B cell (primary cell): ENCODE measurements at regions not wholly inside any gene's neighbourhood (a gene's known extent, or its start where the extent isn't known, plus 50 kb on each side); places are given as distances from the start of the nearest gene placed in this dataset.

ENCODE experiments used
- ATAC-seq: fragments of 200-7000 bp; cut with Tn5 transposase; one replicate; pipeline ENCODE4 v1.10.0; 2021; ENCODE audit warnings: low read depth, mild to moderate bottlenecking, moderate number of reproducible peaks, moderate library complexity
- CTCF ChIA-PET: fragments of 350-600 bp; sonication (Branson Sonifier 250); formaldehyde crosslinking; loops from one replicate; lab custom pipeline; 2021; ENCODE audit warnings: antibody characterized with exemption, inconsistent platforms; lab: Charles Lee
- POLR2A ChIA-PET: fragments of 350-600 bp; sonication (Branson Sonifier 250); formaldehyde crosslinking; loops from one replicate; lab custom pipeline; 2021; ENCODE audit warnings: antibody characterized with exemption; lab: Charles Lee
- DNase-seq: peaks from one replicate; pipeline ENCODE4 v3.0.0; 2013
- H2AFZ ChIP-seq: 2 replicates; pipeline ENCODE4 v1.6.1; 2012; ENCODE audit warnings: mild to moderate bottlenecking, low read depth, low read length; ENCODE audit not compliant: insufficient read depth, poor library complexity, severe bottlenecking
- H3K27ac ChIP-seq, 2 donors: 1 replicate in 1 of 2; 2 replicates in 1 of 2; pipeline ENCODE4 v1.5.1; 2012 to 2013; ENCODE audit warnings: low read length in 2 of 2, mild to moderate bottlenecking in 2 of 2, moderate library complexity in 1 of 2
- H3K27me3 ChIP-seq, 4 experiments: fragments of 200-600 bp in 1 of 4; sonication (generic) in 1 of 4; replicated peaks in 1 of 4; 1 replicate in 2 of 4; 2 replicates in 2 of 4; pipeline versions ENCODE4 v1.6.1 to v1.7.0; 2013 to 2016; ENCODE audit warnings: low read length in 3 of 4, mild to moderate bottlenecking in 2 of 4, mixed read lengths in 1 of 4, moderate library complexity in 1 of 4; ENCODE audit not compliant: insufficient read depth in 4 of 4, control insufficient read depth in 3 of 4; ENCODE audit errors: control extremely low read depth in 1 of 4
- H3K36me3 ChIP-seq, 2 experiments: replicated peaks in 1 of 2; 1 replicate in 1 of 2; 2 replicates in 1 of 2; pipeline versions ENCODE4 v1.6.1 to v1.7.1; 2013; ENCODE audit warnings: low read length in 1 of 2; ENCODE audit not compliant: insufficient read depth in 2 of 2, control insufficient read depth in 1 of 2; ENCODE audit errors: control extremely low read depth in 1 of 2, extremely low read depth in 1 of 2
- H3K4me1 ChIP-seq, 2 donors: fragments of 200-600 bp in 1 of 2; sonication (generic) in 1 of 2; 1 replicate in 1 of 2; 2 replicates in 1 of 2; pipeline versions ENCODE4 v1.5.1 to v1.6.1; 2013 to 2017; ENCODE audit warnings: low read length in 2 of 2; ENCODE audit not compliant: control insufficient read depth in 2 of 2, insufficient read depth in 2 of 2
- H3K4me2 ChIP-seq: replicated peaks from 2 replicates; pipeline ENCODE3; 2012; ENCODE audit warnings: mild to moderate bottlenecking, low read depth, low read length; ENCODE audit not compliant: poor library complexity, severe bottlenecking
- H3K4me3 ChIP-seq, 5 experiments: fragments of 200-600 bp in 1 of 5; sonication (generic) in 1 of 5; 1 replicate in 3 of 5; 2 replicates in 2 of 5; pipeline versions ENCODE4 v1.5.1 to v1.7.0; 2011 to 2016; ENCODE audit warnings: low read length in 4 of 5, mild to moderate bottlenecking in 4 of 5, low read depth in 2 of 5, control low read depth in 1 of 5, moderate library complexity in 1 of 5; ENCODE audit not compliant: insufficient read depth in 1 of 5; ENCODE audit errors: control extremely low read depth in 1 of 5, extremely low read depth in 1 of 5
- H3K79me2 ChIP-seq: fragments of 200-600 bp; sonication (generic); one replicate; pipeline ENCODE4 v1.6.0; 2016; ENCODE audit warnings: low read length; ENCODE audit not compliant: control insufficient read depth, insufficient read depth
- H3K9ac ChIP-seq: fragments of 200-600 bp; sonication (generic); 2 replicates; pipeline ENCODE4 v1.6.1; 2017; ENCODE audit warnings: mild to moderate bottlenecking, low read length, moderate library complexity
- H3K9me3 ChIP-seq, 3 donors: one replicate each; pipeline versions ENCODE4 v1.6.1 to v1.7.1; 2013; ENCODE audit warnings: low read length in 2 of 3; ENCODE audit not compliant: control insufficient read depth in 2 of 3, insufficient read depth in 1 of 3; ENCODE audit errors: control extremely low read depth in 1 of 3
- H4K20me1 ChIP-seq: 2 replicates; pipeline ENCODE4 v1.6.0; 2012; ENCODE audit warnings: mild to moderate bottlenecking, low read length; ENCODE audit not compliant: insufficient read depth, control insufficient read depth, poor library complexity, severe bottlenecking
- H3K27ac Mint-ChIP-seq: one replicate; pipeline ENCODE4 v1.8.0; 2021; ENCODE audit warnings: mixed read lengths
- H3K27me3 Mint-ChIP-seq: one replicate; pipeline ENCODE4 v1.8.0; 2021; ENCODE audit warnings: mixed read lengths
- H3K4me1 Mint-ChIP-seq: one replicate; pipeline ENCODE4 v1.8.0; 2021; ENCODE audit warnings: mixed read lengths
- H3K4me3 Mint-ChIP-seq: one replicate; pipeline ENCODE4 v1.8.0; 2021; ENCODE audit warnings: mixed read lengths
- H3K9me3 Mint-ChIP-seq: one replicate; pipeline ENCODE4 v1.8.0; 2022; ENCODE audit warnings: mixed read lengths; ENCODE audit not compliant: insufficient read depth
- EZH2 ChIP-seq: IDR thresholded peaks from 2 replicates; pipeline ENCODE4 v1.6.1; 2012; ENCODE audit warnings: borderline replicate concordance, low read depth, mild to moderate bottlenecking, moderate library complexity, low read length; ENCODE audit not compliant: insufficient read depth, poor library complexity, severe bottlenecking
- WGBS: methylation state at CpG from one replicate; pipeline ENCODE4 v1.1.5; 2013; ENCODE audit warnings: missing lambda C conversion rate; ENCODE audit not compliant: insufficient coverage; 5-methylcytosine and 5-hydroxymethylcytosine counted together
- intact Hi-C: fragments of 100-400 bp; cut with micrococcal nuclease; formaldehyde crosslinking; loops from one replicate; pipeline ENCODE4 v1.10.0; 2022
- TF ChIP-seq, protein P1 (sequence below): fragments of 200-600 bp; IDR thresholded peaks from one replicate; pipeline ENCODE4 v1.8.0; 2022; ENCODE audit warnings: antibody characterized with exemption, mild to moderate bottlenecking

DNA sequence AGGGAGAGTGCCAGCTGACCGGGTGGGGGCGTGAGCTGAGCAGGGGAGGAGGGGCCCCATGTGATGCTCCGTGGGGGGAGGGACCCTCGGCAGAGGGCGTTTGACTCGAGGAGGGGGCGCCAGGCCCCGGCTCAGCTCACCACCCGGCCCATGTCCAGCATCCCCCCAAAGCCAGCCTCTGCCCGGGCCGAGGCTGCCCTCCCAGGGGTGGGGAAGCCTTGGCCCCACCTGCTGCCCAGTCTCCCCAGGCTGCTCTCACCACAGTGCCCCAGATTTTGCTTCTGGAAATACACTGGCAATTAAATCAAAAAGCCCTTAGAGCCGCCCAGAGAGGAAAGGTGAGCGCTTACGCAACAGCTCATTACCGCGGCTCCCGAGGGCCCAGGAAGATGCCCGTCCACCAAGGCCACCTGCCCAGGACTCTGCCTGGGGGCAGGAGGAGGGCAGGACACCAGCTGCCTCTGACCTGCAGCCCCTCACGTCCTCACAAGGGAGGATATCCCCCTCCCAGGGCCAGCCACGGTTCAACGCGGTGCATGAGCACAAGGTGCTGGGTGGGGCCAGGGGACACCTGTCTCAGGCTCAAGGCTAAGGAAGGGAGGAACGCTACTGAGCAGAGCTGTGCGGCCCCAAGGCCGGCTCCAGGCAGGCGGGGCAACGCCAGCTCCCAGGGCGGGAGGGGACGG, 70.0 kb upstream of the INPP5A start:
- no peak overlapping the region for H3K4me2 ChIP-seq
- H3K9ac ChIP-seq = no peak overlapping the region
- peaks cover 0 to 4% (median 0%) of the 10 kb centered on the region in 4 experiments for H3K27me3 ChIP-seq
- peaks cover 4% of the 10 kb centered on the region for H3K4me1 Mint-ChIP-seq
- H3K27me3 Mint-ChIP-seq = peaks cover 15% of the 10 kb centered on the region
- POLR2A ChIA-PET = no interaction called here
- H3K27ac Mint-ChIP-seq = no peak overlapping the region
- DNase-seq = no peak
- intact Hi-C loops = no loop called here
- H3K36me3 ChIP-seq = no peaks in the 10 kb centered on the region
- no peaks in the 10 kb centered on the region for H3K79me2 ChIP-seq
- H3K4me3 Mint-ChIP-seq = no peak overlapping the region
- H3K4me1 ChIP-seq = no peaks in the 10 kb centered on the region
- WGBS = 63% methylated on average over 15 of the region's 29 CpGs
- H3K4me3 ChIP-seq = no peak overlapping the region
- no peaks in the 10 kb centered on the region for H3K9me3 Mint-ChIP-seq
- TF ChIP-seq, protein P1, sequence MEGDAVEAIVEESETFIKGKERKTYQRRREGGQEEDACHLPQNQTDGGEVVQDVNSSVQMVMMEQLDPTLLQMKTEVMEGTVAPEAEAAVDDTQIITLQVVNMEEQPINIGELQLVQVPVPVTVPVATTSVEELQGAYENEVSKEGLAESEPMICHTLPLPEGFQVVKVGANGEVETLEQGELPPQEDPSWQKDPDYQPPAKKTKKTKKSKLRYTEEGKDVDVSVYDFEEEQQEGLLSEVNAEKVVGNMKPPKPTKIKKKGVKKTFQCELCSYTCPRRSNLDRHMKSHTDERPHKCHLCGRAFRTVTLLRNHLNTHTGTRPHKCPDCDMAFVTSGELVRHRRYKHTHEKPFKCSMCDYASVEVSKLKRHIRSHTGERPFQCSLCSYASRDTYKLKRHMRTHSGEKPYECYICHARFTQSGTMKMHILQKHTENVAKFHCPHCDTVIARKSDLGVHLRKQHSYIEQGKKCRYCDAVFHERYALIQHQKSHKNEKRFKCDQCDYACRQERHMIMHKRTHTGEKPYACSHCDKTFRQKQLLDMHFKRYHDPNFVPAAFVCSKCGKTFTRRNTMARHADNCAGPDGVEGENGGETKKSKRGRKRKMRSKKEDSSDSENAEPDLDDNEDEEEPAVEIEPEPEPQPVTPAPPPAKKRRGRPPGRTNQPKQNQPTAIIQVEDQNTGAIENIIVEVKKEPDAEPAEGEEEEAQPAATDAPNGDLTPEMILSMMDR = no peak
- TF ChIP-seq EZH2 = no peak
- H4K20me1 ChIP-seq = no peaks in the 10 kb centered on the region
- CTCF ChIA-PET = no interaction called here
- peaks cover 0 to 23% (median 4%) of the 10 kb centered on the region in 3 donors for H3K9me3 ChIP-seq
- H2AFZ ChIP-seq = no peak overlapping the region
- no peak overlapping the region for H3K27ac ChIP-seq
- no peak for ATAC-seq

DNA sequence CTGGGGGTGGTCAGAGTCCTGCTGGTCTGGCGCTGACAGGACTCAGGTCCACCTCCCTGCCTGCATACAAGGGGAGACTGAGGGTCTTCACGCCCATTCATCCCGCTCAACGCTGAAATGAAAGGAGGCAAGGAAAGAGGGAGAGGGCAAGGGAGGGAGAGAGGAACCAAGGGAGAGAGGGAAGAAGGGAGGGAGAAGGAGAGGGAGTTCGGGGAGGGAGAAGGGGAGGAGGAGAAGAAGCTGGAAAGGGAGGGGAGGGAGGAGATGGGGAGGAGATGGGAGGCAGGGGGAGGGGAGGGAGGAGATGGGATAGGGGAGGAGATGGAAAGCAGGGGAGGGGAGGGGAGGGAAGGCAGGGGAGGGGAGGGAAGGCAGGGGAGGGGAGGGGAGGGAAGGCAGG, 69.4 kb upstream of the INPP5A start:
- Histone ChIP-seq H3K79me2 (no peaks in the 10 kb centered on the region), H3K4me2 (no peak overlapping the region), H2AFZ (no peak overlapping the region), H3K27ac (no peak overlapping the region), H3K4me3 (no peak overlapping the region), H3K36me3 (no peaks in the 10 kb centered on the region), H3K4me1 (no peaks in the 10 kb centered on the region), H3K9me3 (peaks cover 0 to 24% (median 4%) of the 10 kb centered on the region in 3 donors), H4K20me1 (no peaks in the 10 kb centered on the region), H3K27me3 (peaks cover 0 to 4% (median 0%) of the 10 kb centered on the region in 4 experiments), H3K9ac (no peak overlapping the region)
- TF ChIP-seq, protein P1 = no peak
- TF ChIP-seq EZH2 = no peak
- peaks cover 4% of the 10 kb centered on the region for H3K4me1 Mint-ChIP-seq
- ATAC-seq = no peak
- ChIA-PET CTCF (no interaction called here), POLR2A (no interaction called here)
- no peak for DNase-seq
- 87% methylated on average over 5 of the region's 5 CpGs for WGBS
- no peak overlapping the region for H3K27ac Mint-ChIP-seq
- intact Hi-C loops = no loop called here
- no peak overlapping the region for H3K4me3 Mint-ChIP-seq
- no peaks in the 10 kb centered on the region for H3K9me3 Mint-ChIP-seq
- peaks cover 16% of the 10 kb centered on the region for H3K27me3 Mint-ChIP-seq
